GM23338 (cell line): ENCODE measurements at regions not wholly inside any gene's neighbourhood (a gene's known extent, or its start where the extent isn't known, plus 50 kb on each side); places are given as distances from the start of the nearest gene placed in this dataset.

Experiments
- ATAC-seq: fragments of 200-7000 bp; cut with Tn5 transposase; 3 replicates; pipeline ENCODE4 v1.9.1; 2020
- DNase-seq: peaks from one replicate; pipeline ENCODE4 v3.0.0-alpha.2; 2015; ENCODE audit warnings: low spot score
- H2AFZ ChIP-seq: fragments of 200-600 bp; sonication (generic); 2 replicates; pipeline ENCODE4 v1.8.0; 2016; ENCODE audit warnings: antibody characterized with exemption, mild to moderate bottlenecking, moderate library complexity
- H3F3A ChIP-seq: fragments of 200-600 bp; sonication (generic); replicated peaks from 2 replicates; pipeline ENCODE4 v1.8.0; 2017; ENCODE audit warnings: antibody characterized with exemption, mixed run types, low read depth
- H3K27ac ChIP-seq: fragments of 200-600 bp; sonication (generic); 2 replicates; pipeline ENCODE4 v1.6.1; 2016; ENCODE audit warnings: low read depth
- H3K27me3 ChIP-seq: fragments of 200-600 bp; sonication (generic); 2 replicates; pipeline ENCODE4 v1.8.0; 2016; ENCODE audit warnings: mild to moderate bottlenecking, mixed run types, moderate library complexity; ENCODE audit not compliant: insufficient read depth
- H3K36me3 ChIP-seq: fragments of 200-600 bp; sonication (generic); 2 replicates; pipeline ENCODE4 v1.8.0; 2016; ENCODE audit warnings: mild to moderate bottlenecking; ENCODE audit not compliant: insufficient read depth
- H3K4me1 ChIP-seq: fragments of 200-600 bp; sonication (generic); 2 replicates; pipeline ENCODE4 v1.8.0; 2016; ENCODE audit warnings: mild to moderate bottlenecking, moderate library complexity; ENCODE audit not compliant: insufficient read depth
- H3K4me2 ChIP-seq: fragments of 200-600 bp; sonication (generic); 2 replicates; pipeline ENCODE4 v1.7.1; 2017; ENCODE audit warnings: mixed run types
- H3K4me3 ChIP-seq: fragments of 200-600 bp; sonication (generic); 2 replicates; pipeline ENCODE4 v1.6.1; 2016; ENCODE audit warnings: mixed run types
- H3K79me2 ChIP-seq: fragments of 200-600 bp; sonication (generic); replicated peaks from 2 replicates; pipeline ENCODE4 v1.8.0; 2017; ENCODE audit warnings: mild to moderate bottlenecking; ENCODE audit not compliant: insufficient read depth
- H3K9me2 ChIP-seq: fragments of 200-600 bp; sonication (generic); 2 replicates; pipeline ENCODE4 v1.8.0; 2017; ENCODE audit not compliant: insufficient read depth
- H4K20me1 ChIP-seq: fragments of 200-600 bp; sonication (generic); replicated peaks from 2 replicates; pipeline ENCODE4 v1.8.0; 2017; ENCODE audit warnings: mild to moderate bottlenecking; ENCODE audit not compliant: insufficient read depth
- H3K27ac Mint-ChIP-seq: 2 replicates; pipeline ENCODE4 v1.8.0; 2020; ENCODE audit warnings: inconsistent platforms, mild to moderate bottlenecking, moderate library complexity, mixed read lengths
- H3K27me3 Mint-ChIP-seq: 3 replicates; pipeline ENCODE4 v1.8.0; 2022; ENCODE audit warnings: low read depth, mild to moderate bottlenecking, moderate library complexity, mixed read lengths, inconsistent platforms; ENCODE audit not compliant: insufficient read depth, poor library complexity
- H3K36me3 Mint-ChIP-seq: 3 replicates; pipeline ENCODE4 v1.8.0; 2021; ENCODE audit warnings: low read depth, mild to moderate bottlenecking, inconsistent platforms, moderate library complexity, mixed read lengths
- H3K4me1 Mint-ChIP-seq: 3 replicates; pipeline ENCODE4 v1.8.0; 2020; ENCODE audit warnings: mild to moderate bottlenecking, inconsistent platforms, mixed read lengths
- H3K4me3 Mint-ChIP-seq: 3 replicates; pipeline ENCODE4 v1.8.0; 2021; ENCODE audit warnings: moderate library complexity, mild to moderate bottlenecking, inconsistent platforms, mixed read lengths
- H3K9me3 Mint-ChIP-seq: 3 replicates; pipeline ENCODE4 v1.8.0; 2020; ENCODE audit warnings: moderate library complexity, mild to moderate bottlenecking, inconsistent platforms, mixed read lengths
- EZH2 ChIP-seq: fragments of 200-600 bp; sonication (generic); IDR thresholded peaks from one replicate; pipeline ENCODE4 v1.8.0; 2017; ENCODE audit warnings: antibody characterized with exemption, mild to moderate bottlenecking, low read depth; ENCODE audit not compliant: unreplicated experiment
- EZH2phosphoT487 ChIP-seq: fragments of 200-600 bp; sonication (generic); IDR thresholded peaks from one replicate; pipeline ENCODE4 v1.8.1; 2018; ENCODE audit warnings: antibody characterized with exemption; ENCODE audit not compliant: unreplicated experiment
- POLR2AphosphoS5 ChIP-seq: IDR thresholded peaks from 2 replicates; pipeline ENCODE4 v1.6.1; 2016; ENCODE audit warnings: antibody characterized with exemption, low read depth
- TF ChIP-seq, protein P1 (sequence below): IDR thresholded peaks from one replicate; pipeline ENCODE4 v1.6.1; 2018; ENCODE audit warnings: antibody characterized with exemption; ENCODE audit not compliant: unreplicated experiment
- TF ChIP-seq, protein P2 (sequence below): IDR thresholded peaks from 2 replicates; pipeline ENCODE4 v1.6.1; 2016; ENCODE audit warnings: antibody characterized with exemption
- TF ChIP-seq, protein P3 (sequence below), 2 experiments: fragments of 200-600 bp in 1 of 2; sonication (generic) in 1 of 2; conservative IDR thresholded peaks; 2 replicates each; pipeline versions ENCODE4 v1.5.1 to v1.6.1; 2016 to 2017; ENCODE audit warnings: antibody characterized with exemption in 2 of 2, low read depth in 2 of 2, mild to moderate bottlenecking in 2 of 2, moderate library complexity in 1 of 2

DNA sequence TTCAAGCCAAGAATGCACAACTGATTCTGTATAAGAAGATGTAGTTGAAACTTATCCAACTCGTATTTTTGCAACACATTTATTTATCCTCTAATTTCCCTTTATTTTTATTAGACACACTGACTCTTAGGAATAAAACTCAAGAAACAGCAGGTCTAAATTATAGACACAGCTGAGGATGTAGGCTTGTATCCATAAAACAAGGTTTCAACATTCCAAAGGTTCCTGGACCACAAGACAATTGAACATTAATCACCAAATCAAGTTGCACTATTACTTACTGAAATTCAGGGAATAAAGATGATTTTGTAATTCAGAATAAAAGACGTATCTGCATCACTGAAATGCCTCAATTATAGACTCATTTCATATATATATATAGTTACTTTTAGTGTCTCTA lies 683.5 kb upstream of the GRIA3 start:
- Mint-ChIP-seq H3K4me1 (no peaks in the 10 kb centered on the region), H3K9me3 (peaks cover 5% of the 10 kb centered on the region; the same call in 2 of the 3 replicates), H3K4me3 (no peak overlapping the region), H3K36me3 (peaks cover 2% of the 10 kb centered on the region; the same call in 1 of the 3 replicates), H3K27ac (no peak overlapping the region), H3K27me3 (no peaks in the 10 kb centered on the region)
- no peak overlapping the region for H3K27ac ChIP-seq
- no peak overlapping the region for H2AFZ ChIP-seq
- no peak for DNase-seq
- no peaks in the 10 kb centered on the region for H3K36me3 ChIP-seq
- no peaks in the 10 kb centered on the region for H4K20me1 ChIP-seq
- H3K79me2 ChIP-seq, result no peaks in the 10 kb centered on the region
- H3K27me3 ChIP-seq, result no peaks in the 10 kb centered on the region
- H3F3A ChIP-seq, result no peaks in the 10 kb centered on the region
- no peaks in the 10 kb centered on the region for H3K9me2 ChIP-seq
- ATAC-seq, result no peak
- no peaks in the 10 kb centered on the region for H3K4me1 ChIP-seq
- no peak overlapping the region for H3K4me2 ChIP-seq
- TF ChIP-seq, protein P1, sequence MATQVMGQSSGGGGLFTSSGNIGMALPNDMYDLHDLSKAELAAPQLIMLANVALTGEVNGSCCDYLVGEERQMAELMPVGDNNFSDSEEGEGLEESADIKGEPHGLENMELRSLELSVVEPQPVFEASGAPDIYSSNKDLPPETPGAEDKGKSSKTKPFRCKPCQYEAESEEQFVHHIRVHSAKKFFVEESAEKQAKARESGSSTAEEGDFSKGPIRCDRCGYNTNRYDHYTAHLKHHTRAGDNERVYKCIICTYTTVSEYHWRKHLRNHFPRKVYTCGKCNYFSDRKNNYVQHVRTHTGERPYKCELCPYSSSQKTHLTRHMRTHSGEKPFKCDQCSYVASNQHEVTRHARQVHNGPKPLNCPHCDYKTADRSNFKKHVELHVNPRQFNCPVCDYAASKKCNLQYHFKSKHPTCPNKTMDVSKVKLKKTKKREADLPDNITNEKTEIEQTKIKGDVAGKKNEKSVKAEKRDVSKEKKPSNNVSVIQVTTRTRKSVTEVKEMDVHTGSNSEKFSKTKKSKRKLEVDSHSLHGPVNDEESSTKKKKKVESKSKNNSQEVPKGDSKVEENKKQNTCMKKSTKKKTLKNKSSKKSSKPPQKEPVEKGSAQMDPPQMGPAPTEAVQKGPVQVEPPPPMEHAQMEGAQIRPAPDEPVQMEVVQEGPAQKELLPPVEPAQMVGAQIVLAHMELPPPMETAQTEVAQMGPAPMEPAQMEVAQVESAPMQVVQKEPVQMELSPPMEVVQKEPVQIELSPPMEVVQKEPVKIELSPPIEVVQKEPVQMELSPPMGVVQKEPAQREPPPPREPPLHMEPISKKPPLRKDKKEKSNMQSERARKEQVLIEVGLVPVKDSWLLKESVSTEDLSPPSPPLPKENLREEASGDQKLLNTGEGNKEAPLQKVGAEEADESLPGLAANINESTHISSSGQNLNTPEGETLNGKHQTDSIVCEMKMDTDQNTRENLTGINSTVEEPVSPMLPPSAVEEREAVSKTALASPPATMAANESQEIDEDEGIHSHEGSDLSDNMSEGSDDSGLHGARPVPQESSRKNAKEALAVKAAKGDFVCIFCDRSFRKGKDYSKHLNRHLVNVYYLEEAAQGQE, result no peak
- TF ChIP-seq EZH2, result no peak
- no peak overlapping the region for H3K4me3 ChIP-seq

DNA sequence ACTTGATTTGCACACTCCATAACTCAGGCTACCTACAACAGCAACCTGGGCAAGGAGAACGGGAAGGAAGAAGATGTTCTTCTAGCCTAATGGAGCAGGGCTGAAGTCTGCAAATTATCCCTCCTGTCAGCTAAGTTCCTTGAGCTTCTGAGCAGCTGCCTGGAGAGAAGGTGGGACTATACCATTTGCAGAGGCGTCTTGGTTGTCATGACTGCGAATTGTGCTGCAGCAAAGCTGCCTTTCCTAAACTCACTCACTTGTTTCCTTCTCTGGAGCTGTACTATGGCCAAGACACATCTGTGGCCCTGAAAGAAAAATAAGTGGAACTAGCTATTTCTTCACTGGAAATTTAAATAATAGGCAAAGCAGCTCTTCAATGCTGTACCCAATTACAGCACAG lies 682.4 kb upstream of the GRIA3 start:
- Histone ChIP-seq H2AFZ (no peak overlapping the region), H3K4me1 (peaks cover 5% of the 10 kb centered on the region; the same call in 1 of the 2 replicates), H3K79me2 (no peaks in the 10 kb centered on the region), H3F3A (no peaks in the 10 kb centered on the region), H3K9me2 (no peaks in the 10 kb centered on the region), H3K27ac (no peak overlapping the region), H3K4me3 (no peak overlapping the region), H4K20me1 (no peaks in the 10 kb centered on the region), H3K27me3 (no peaks in the 10 kb centered on the region), H3K4me2 (no peak overlapping the region), H3K36me3 (no peaks in the 10 kb centered on the region)
- ATAC-seq (no peak), DNase-seq (no peak)
- no peak overlapping the region for H3K27ac Mint-ChIP-seq
- no peak overlapping the region for H3K4me3 Mint-ChIP-seq
- no peak for TF ChIP-seq POLR2AphosphoS5
- peaks cover 2% of the 10 kb centered on the region; the same call in 1 of the 3 replicates for H3K36me3 Mint-ChIP-seq
- peaks cover 5% of the 10 kb centered on the region; the same call in 2 of the 3 replicates for H3K9me3 Mint-ChIP-seq
- peaks cover 5% of the 10 kb centered on the region for H3K4me1 Mint-ChIP-seq
- H3K27me3 Mint-ChIP-seq, result no peaks in the 10 kb centered on the region

DNA sequence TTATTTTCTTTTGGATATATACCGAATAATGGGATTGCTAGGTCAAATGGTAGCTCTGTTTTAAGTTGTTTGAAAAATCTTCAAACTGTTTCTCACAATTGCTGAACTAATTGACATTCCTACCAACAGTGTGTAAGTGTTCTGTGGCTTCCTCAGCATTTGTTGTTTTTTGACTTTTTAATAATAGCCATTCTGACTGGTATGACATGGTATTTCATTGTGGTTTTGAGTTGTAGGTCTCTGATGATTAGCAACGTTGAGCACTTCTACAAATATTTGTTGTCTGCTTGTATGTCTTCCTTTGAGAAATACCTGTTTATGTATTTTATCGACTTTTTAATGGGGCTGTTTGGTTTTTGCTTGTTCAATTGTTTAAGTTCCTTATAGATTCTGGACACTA lies 680.1 kb upstream of the GRIA3 start:
- H3K4me1 Mint-ChIP-seq, result peaks cover 5% of the 10 kb centered on the region
- no peaks in the 10 kb centered on the region for H3K27me3 Mint-ChIP-seq
- Histone ChIP-seq H3K9me2 (no peaks in the 10 kb centered on the region), H3K36me3 (no peaks in the 10 kb centered on the region), H3K4me2 (no peak overlapping the region), H3K27ac (no peak overlapping the region), H3K4me3 (no peak overlapping the region), H2AFZ (no peak overlapping the region), H4K20me1 (no peaks in the 10 kb centered on the region), H3K4me1 (peaks cover 7% of the 10 kb centered on the region; the same call in 1 of the 2 replicates), H3F3A (no peaks in the 10 kb centered on the region), H3K27me3 (no peaks in the 10 kb centered on the region), H3K79me2 (no peaks in the 10 kb centered on the region)
- no peak overlapping the region for H3K27ac Mint-ChIP-seq
- H3K4me3 Mint-ChIP-seq, result no peak overlapping the region
- DNase-seq, result no peak
- no peaks in the 10 kb centered on the region for H3K36me3 Mint-ChIP-seq
- ATAC-seq, result no peak
- H3K9me3 Mint-ChIP-seq, result peaks cover 1% of the 10 kb centered on the region; the same call in 1 of the 3 replicates
- TF ChIP-seq, protein P2, sequence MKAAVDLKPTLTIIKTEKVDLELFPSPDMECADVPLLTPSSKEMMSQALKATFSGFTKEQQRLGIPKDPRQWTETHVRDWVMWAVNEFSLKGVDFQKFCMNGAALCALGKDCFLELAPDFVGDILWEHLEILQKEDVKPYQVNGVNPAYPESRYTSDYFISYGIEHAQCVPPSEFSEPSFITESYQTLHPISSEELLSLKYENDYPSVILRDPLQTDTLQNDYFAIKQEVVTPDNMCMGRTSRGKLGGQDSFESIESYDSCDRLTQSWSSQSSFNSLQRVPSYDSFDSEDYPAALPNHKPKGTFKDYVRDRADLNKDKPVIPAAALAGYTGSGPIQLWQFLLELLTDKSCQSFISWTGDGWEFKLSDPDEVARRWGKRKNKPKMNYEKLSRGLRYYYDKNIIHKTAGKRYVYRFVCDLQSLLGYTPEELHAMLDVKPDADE, result no peak
- TF ChIP-seq, protein P3, sequence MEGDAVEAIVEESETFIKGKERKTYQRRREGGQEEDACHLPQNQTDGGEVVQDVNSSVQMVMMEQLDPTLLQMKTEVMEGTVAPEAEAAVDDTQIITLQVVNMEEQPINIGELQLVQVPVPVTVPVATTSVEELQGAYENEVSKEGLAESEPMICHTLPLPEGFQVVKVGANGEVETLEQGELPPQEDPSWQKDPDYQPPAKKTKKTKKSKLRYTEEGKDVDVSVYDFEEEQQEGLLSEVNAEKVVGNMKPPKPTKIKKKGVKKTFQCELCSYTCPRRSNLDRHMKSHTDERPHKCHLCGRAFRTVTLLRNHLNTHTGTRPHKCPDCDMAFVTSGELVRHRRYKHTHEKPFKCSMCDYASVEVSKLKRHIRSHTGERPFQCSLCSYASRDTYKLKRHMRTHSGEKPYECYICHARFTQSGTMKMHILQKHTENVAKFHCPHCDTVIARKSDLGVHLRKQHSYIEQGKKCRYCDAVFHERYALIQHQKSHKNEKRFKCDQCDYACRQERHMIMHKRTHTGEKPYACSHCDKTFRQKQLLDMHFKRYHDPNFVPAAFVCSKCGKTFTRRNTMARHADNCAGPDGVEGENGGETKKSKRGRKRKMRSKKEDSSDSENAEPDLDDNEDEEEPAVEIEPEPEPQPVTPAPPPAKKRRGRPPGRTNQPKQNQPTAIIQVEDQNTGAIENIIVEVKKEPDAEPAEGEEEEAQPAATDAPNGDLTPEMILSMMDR (conservative IDR thresholded peaks at IDR 0.05; ENCODE audit: low read depth in 2 of 2), result no peak
- TF ChIP-seq EZH2phosphoT487, result no peak
